ENCODE measurements at regions not wholly inside any gene's neighbourhood (a gene's known extent, or its start where the extent isn't known, plus 50 kb on each side); places are given as distances from the start of the nearest gene placed in this dataset.

GRCh38 chr6:164274493-164274892 lies 860.0 kb downstream of the QKI start:
- TF ChIP-seq POLR2AphosphoS5 (IDR thresholded peaks at IDR 0.05; ENCODE audit: low read depth, low read length) (no peak), SIN3A (IDR thresholded peaks at IDR 0.05; ENCODE audit: borderline replicate concordance, insufficient read depth, low read length) (no peak), TAF1 (IDR thresholded peaks at IDR 0.05; ENCODE audit: borderline replicate concordance, insufficient read depth, low read length) (no peak), FOXP2 (optimal IDR thresholded peaks at IDR 0.05; ENCODE audit: borderline replicate concordance, extremely low read depth, extremely low read length, insufficient read depth) (no peak)
- TF ChIP-seq, protein P1, sequence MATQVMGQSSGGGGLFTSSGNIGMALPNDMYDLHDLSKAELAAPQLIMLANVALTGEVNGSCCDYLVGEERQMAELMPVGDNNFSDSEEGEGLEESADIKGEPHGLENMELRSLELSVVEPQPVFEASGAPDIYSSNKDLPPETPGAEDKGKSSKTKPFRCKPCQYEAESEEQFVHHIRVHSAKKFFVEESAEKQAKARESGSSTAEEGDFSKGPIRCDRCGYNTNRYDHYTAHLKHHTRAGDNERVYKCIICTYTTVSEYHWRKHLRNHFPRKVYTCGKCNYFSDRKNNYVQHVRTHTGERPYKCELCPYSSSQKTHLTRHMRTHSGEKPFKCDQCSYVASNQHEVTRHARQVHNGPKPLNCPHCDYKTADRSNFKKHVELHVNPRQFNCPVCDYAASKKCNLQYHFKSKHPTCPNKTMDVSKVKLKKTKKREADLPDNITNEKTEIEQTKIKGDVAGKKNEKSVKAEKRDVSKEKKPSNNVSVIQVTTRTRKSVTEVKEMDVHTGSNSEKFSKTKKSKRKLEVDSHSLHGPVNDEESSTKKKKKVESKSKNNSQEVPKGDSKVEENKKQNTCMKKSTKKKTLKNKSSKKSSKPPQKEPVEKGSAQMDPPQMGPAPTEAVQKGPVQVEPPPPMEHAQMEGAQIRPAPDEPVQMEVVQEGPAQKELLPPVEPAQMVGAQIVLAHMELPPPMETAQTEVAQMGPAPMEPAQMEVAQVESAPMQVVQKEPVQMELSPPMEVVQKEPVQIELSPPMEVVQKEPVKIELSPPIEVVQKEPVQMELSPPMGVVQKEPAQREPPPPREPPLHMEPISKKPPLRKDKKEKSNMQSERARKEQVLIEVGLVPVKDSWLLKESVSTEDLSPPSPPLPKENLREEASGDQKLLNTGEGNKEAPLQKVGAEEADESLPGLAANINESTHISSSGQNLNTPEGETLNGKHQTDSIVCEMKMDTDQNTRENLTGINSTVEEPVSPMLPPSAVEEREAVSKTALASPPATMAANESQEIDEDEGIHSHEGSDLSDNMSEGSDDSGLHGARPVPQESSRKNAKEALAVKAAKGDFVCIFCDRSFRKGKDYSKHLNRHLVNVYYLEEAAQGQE (IDR thresholded peaks at IDR 0.05; ENCODE audit: insufficient read depth in 1 of 2, low read depth in 2 of 2, low read length in 2 of 2), result no peak

- TF ChIP-seq TAF1 (IDR thresholded peaks at IDR 0.05; ENCODE audit: borderline replicate concordance, insufficient read depth, low read length) (no peak), SIN3A (IDR thresholded peaks at IDR 0.05; ENCODE audit: borderline replicate concordance, insufficient read depth, low read length) (no peak), POLR2AphosphoS5 (IDR thresholded peaks at IDR 0.05; ENCODE audit: low read depth, low read length) (no peak), FOXP2 (optimal IDR thresholded peaks at IDR 0.05; ENCODE audit: borderline replicate concordance, extremely low read depth, extremely low read length, insufficient read depth) (no peak)
- TF ChIP-seq, protein P1 (IDR thresholded peaks at IDR 0.05; ENCODE audit: insufficient read depth in 1 of 2, low read depth in 2 of 2, low read length in 2 of 2), result no peak
Observed at GRCh38 chr6:164273491-164273890, 859.0 kb downstream of the QKI start.

DNA sequence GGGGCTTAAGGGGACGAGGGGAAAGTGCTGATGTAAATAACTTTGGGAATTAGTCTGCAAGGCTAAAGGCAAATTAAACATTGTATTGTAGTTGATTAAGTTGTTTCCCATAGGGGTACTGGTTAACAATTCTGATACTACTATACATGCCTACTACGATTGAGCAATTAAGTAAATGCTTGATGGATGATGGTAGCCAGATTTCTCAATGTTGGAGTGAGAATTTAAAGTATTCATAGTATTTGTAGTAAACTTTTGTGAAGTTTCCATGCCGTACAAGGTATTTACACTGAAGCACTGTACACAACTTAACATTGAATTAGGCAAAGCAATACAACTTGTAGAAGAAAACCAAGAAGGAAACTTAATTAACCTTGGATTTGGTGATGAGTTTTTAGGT lies 852.3 kb downstream of the QKI start:
- TF ChIP-seq TAF1 (IDR thresholded peaks at IDR 0.05; ENCODE audit: borderline replicate concordance, insufficient read depth, low read length), result no peak
- TF ChIP-seq SIN3A (IDR thresholded peaks at IDR 0.05; ENCODE audit: borderline replicate concordance, insufficient read depth, low read length), result no peak
- TF ChIP-seq, protein P1 (IDR thresholded peaks at IDR 0.05; ENCODE audit: insufficient read depth in 1 of 2, low read depth in 2 of 2, low read length in 2 of 2), result no peak
- no peak for TF ChIP-seq FOXP2 (optimal IDR thresholded peaks at IDR 0.05; ENCODE audit: borderline replicate concordance, extremely low read depth, extremely low read length, insufficient read depth)
- TF ChIP-seq POLR2AphosphoS5 (IDR thresholded peaks at IDR 0.05; ENCODE audit: low read depth, low read length), result no peak

DNA sequence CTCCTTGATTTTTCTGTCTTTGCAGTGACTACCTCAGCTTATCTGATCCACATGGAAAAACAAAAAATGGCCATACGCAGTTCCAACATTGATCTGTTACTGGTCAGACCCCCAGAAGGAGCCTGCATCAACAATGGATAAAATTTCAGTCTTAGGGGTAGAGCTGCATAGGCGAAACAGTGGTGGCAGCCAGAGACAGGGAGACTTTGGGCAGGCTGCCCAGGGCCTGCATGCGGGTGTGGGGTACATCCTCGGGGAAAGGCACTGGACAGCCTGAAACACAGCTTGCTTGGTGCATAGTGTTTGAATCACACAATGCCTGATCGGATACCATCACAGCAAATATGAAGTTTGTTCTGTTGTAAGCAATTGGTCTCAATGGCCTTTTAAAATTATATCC lies 847.8 kb downstream of the QKI start:
- no peak for TF ChIP-seq FOXP2 (optimal IDR thresholded peaks at IDR 0.05; ENCODE audit: borderline replicate concordance, extremely low read depth, extremely low read length, insufficient read depth)
- no peak for TF ChIP-seq TAF1 (IDR thresholded peaks at IDR 0.05; ENCODE audit: borderline replicate concordance, insufficient read depth, low read length)
- TF ChIP-seq, protein P1 (IDR thresholded peaks at IDR 0.05; ENCODE audit: insufficient read depth in 1 of 2, low read depth in 2 of 2, low read length in 2 of 2), result no peak
- no peak for TF ChIP-seq POLR2AphosphoS5 (IDR thresholded peaks at IDR 0.05; ENCODE audit: low read depth, low read length)
- TF ChIP-seq SIN3A (IDR thresholded peaks at IDR 0.05; ENCODE audit: borderline replicate concordance, insufficient read depth, low read length), result no peak

DNA sequence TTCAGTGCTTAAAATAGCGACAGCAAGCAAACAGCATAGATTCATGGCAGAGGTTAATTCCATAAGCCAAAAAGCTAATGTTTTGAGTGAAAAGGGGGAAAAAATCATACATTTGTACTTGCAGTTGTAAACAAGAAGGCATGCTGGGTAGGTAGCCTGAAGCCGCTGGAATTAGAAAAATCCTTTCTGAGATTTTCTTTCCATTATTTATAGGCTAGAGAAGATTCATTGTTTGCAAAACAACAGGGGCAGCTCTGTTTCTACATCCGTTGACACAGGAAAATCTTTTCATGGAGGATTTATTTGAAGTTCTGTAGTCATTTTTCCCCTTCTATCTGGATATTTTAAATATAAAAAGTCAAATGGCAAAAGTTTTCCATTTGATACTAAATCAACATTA lies 843.9 kb downstream of the QKI start:
- TF ChIP-seq TAF1 (IDR thresholded peaks at IDR 0.05; ENCODE audit: borderline replicate concordance, insufficient read depth, low read length), result no peak
- TF ChIP-seq, protein P1 (IDR thresholded peaks at IDR 0.05; ENCODE audit: insufficient read depth in 1 of 2, low read depth in 2 of 2, low read length in 2 of 2), result no peak
- no peak for TF ChIP-seq POLR2AphosphoS5 (IDR thresholded peaks at IDR 0.05; ENCODE audit: low read depth, low read length)
- TF ChIP-seq SIN3A (IDR thresholded peaks at IDR 0.05; ENCODE audit: borderline replicate concordance, insufficient read depth, low read length), result no peak
- no peak for TF ChIP-seq FOXP2 (optimal IDR thresholded peaks at IDR 0.05; ENCODE audit: borderline replicate concordance, extremely low read depth, extremely low read length, insufficient read depth)
